HG03064 (cell line): ENCODE measurements at regions not wholly inside any gene's neighbourhood (a gene's known extent, or its start where the extent isn't known, plus 50 kb on each side); places are given as distances from the start of the nearest gene placed in this dataset.
"Not testable (repeated sequence)": the region's sequence is repeated elsewhere in the genome, so short reads cannot be mapped to it uniquely, and the experiment has no call there.

Experiments used
- ATAC-seq: cut with Tn5 transposase; IDR thresholded peaks from one replicate; pipeline ENCODE4 v1.9.1; 2021; ENCODE audit warnings: low read depth; ENCODE audit not compliant: unreplicated experiment

DNA sequence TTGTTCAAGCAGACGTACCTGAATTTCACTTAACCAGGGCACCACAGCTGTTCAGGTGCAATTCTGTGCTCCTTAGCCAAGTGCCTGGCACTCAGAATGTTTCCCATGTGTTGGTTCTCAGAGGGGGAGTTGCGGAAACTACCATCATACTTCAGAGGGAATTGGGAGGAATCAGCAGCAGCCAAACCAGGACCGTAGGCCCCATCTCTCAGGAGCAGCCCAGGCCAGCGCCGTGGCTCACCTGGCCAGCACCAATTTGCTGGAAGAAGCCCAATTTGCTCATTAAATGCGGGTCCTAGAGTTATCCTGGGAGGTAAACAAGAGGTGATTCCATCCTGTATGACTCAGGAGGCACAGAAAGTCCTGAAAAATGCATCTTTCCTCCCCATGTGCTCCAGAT, 435.4 kb downstream of the BRD1 start:
- no peak for ATAC-seq

DNA sequence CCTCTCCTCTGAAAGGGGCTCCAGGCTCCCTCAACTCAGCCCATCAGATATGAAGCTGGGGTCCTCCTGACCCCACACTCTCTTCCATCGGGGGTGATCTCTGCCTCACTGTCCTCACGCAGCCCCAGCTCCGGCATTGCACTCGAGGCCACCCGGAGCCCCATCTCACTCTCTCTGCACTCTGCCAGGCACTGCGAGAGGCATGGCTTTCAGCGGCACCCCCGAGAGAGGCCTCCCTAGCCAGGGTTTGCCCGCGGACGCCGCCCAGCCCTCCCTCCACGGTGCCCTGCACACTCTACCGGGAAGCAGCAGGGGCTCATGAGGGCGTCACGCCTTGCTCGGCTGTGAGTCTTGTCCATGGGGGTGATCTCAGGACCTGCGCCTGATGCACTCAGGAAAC, 436.2 kb downstream of the BRD1 start:
- no peak for ATAC-seq

DNA sequence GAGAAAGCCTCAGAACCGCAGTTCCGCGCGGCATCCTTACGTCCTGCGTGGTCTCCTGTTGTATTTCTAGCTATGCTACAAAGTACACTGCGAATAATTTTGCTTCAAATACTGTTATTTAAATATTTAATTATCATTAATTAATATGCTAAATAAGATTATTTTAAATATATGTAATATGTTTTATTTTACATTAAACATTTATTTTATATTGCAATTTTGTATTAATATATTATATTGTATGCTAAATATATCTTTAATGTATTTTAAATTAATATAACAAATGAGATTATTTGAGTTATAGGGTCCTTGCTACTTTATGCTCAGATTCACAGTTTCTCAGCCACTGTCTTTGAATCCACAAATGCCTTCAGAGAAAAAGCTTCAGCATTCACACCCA, 436.7 kb downstream of the BRD1 start:
- no peak for ATAC-seq

DNA sequence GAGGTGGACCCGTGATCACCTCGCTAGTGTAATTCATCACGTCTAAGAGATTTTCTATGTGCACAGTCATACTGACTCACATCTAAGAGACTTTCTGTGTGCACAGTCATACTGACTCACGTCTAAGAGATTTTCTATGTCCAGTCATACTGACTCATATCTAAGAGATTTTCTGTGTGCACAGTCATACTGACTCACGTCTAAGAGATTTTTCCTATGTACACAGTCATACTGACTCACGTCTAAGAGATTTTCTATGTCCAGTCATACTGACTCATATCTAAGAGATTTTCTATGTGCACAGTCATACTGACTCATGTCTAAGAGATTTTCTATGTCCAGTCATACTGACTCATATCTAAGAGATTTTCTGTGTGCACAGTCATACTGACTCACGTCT, 443.8 kb downstream of the BRD1 start:
- ATAC-seq = not testable (repeated sequence)

DNA sequence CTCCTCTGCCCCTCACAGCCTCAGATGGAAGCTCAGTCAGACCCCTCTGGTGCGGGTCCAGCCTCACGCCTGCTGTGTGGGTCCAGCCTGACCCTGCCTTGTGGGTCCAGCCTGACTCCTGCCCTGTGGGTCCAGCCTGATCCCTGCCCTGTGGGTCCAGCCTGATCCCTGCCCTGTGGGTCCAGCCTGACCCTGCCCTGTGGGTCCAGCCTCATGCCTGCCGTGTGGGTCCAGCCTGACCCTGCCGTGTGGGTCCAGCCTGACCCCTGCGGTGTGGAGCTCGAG, 445.3 kb downstream of the BRD1 start:
- ATAC-seq = no peak

DNA sequence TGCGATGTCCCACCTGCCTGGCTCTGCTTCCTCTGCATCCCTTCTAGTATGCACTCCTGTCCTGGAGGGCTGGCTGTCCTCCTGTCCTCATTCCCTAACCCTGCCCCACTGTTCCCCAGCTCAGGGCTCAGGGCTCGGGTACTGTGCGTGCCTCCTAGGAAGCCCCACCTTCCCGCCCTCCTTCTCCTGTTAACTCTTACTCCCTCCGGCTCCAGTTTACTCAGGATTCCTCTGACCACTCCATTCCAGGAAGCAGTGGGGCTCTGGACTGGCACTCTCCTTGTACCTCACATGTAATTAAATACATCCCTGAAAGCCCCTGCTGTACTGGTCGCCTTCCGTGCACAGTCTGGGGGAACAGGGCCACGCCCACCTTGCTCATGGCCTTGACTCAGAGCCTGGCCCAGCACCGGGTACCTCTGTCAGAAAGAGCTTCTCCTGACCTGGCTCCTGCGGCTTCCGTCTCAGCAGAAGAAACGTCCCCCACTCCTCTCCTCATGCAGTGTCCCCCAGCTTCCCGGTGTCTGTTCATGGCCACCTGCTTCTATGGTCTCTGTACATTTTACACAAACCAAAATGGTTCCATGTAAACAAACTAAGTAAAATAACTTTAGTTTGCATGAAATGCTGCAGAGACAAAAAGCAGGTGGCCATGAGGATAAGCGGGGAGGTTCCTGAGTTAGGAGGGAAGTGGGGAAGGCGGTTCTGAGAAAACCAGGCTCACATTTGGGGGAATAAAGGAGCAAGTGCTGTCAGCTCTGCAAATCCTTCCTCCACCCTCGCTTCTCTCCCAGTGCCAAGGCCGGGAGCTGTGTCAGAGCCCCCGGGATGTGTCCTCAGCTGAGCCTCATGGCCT, 445.9 kb downstream of the BRD1 start:
- no peak for ATAC-seq

DNA sequence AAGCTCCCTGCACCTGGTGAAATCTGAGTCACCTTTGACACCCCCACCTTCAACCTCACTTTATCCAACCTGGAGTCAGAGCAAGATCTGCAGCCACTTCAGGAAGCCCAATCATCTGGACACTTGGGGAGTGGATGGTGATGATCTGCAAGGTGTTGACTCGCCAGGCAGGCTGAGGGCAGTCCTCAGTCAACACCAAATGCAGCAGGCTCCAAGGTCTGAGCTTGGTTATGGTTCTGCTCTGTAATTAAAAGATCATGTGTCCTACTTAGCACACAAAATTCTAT, 446.9 kb downstream of the BRD1 start:
- no peak for ATAC-seq

DNA sequence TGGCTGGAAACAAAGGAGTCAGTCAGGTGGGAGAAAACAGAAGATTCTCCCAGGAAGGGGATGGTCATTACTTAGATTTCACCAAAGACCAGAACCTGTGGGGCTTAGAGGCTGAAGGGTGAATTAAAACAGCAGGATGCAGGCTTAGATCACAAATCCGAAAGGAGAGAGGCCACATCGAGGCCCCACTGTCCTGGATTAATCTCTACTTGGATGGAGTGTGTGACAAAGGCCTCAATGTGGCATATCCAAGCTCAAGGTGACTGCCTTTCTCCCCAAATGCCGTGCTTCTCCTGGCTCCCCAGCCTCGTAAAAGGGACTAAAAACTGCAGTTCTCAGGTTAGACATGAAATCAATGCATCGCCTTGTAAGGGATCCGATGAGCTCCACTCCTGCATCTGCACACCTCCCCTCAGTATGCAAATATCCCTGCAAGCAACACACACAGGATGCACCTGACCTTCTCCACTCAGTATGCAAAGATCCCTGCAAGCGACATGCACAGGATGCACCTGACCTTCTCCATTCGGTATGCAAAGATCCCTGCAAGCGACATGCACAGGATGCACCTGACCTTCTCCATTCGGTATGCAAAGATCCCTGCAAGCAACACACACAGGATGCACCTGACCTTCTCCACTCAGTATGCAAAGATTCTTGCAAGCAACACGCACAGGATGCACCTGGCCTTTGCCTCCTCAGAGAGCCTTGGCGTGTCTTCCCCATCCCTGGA, 447.4 kb downstream of the BRD1 start:
- ATAC-seq = no peak

DNA sequence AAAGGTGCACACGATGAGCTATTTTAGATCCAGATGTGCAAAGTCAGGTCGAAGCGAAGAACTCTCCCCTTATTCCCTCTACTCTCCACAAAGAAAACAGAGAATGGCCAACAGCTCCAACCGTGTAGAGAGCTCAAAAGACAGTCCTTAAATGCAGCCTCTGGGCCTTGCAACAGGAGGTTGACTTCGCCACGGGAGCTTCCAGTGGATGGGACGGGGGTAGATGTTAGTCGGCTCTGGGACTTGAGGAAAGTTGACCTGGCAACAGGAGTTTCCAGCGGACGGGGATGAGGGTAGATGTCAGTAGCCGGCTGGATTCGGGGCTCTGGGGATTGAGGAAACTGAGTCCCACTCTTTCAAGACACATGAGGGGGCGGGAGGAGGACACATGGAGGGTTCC, 450.4 kb downstream of the BRD1 start:
- no peak for ATAC-seq

DNA sequence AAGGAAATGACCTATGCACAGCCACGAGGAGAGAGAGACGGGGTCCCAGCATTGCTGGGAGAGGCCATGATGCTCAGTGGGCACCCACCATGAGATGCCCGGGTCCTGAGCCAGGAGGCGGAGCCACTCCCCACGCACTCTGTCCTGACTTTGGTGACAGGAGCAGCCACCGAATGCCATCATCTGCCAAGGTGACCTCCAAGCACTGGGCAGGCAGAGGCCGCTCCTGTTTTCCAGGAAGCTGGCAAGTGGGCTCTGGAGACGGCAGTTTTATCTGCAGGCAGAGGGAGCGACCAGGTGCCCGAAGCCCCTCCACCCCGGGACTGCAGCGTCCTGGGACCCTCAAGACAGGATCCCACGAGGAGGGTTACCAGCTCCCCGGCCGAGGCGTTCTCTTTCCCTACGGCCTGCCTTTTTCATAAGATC, 453.9 kb downstream of the BRD1 start:
- no peak for ATAC-seq

DNA sequence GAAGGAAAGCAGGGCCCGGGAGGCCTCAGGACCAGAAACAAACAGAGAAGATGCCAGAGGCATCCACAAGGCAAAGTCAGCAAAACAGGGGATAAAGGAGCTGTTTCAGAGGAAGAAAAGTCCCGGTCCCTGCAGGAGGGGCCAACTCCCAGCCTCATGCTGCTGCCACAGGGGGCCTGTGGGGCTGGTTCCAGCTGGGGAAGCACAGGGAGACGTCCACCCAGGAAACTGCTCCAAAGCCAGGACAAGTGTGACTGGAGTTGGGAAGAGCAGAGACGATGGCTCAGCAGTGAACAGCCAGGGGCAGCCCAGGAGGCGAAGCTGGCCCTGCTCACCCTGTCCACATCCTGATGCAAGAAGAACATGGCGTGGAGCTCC, 454.4 kb downstream of the BRD1 start:
- ATAC-seq = no peak

DNA sequence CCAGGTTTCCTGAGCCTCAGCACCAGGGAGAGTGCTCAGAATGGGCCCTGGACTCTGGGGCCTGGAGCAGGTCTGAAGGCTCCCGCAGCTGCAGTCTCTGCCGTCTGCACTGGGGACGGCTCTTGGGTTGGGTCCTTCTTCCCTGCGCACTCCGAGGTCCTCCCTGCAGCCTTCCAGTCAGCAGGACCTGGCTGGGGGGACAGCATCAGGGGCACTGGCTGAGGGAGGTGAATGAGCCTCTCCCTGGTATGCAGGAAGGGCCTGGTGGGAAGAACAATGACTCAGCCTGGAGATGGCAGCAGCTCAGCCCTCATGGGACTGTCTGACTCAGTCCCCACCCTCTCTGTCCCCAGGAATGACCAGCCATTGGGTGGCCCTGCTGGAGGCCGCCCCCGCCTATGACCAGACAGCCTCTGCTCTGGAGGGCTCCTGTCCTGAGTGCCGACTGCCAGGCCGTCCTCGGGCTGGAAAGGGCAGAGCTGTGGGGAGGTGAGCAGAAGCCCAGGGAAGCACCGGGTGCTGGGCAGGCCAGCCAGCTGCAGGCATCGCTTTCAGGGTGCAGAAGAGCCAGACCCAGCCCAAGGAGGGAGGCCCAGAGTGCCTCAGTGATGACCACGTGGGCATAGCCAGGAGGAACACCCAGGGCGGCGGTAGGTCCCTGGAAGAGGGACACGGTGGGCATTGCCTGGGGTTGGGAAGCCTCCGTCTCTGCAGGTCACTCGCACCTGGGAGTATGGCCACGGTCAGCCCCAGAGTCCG, 455.0 kb downstream of the BRD1 start:
- no peak for ATAC-seq

DNA sequence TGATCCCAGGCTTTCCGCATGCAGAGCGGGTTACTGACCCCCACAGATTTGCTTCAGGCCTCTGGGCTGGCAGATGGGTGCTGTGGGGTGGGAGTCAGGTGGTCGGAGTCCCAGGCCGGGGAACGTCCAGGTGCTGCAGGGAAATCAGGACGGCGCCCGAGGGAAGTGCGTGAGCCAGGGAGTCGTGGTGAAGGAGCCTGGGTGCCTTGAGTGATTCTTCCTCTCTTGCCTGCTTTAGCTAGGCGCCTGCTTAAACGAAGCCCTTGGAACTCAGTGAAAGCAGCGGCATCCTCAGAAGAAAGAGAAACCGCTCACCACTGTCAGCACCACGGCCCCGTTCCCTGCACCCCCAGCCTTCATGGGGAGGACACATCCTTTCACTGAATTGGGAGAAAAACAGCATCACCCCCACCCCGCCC, 455.6 kb downstream of the BRD1 start:
- no peak for ATAC-seq

DNA sequence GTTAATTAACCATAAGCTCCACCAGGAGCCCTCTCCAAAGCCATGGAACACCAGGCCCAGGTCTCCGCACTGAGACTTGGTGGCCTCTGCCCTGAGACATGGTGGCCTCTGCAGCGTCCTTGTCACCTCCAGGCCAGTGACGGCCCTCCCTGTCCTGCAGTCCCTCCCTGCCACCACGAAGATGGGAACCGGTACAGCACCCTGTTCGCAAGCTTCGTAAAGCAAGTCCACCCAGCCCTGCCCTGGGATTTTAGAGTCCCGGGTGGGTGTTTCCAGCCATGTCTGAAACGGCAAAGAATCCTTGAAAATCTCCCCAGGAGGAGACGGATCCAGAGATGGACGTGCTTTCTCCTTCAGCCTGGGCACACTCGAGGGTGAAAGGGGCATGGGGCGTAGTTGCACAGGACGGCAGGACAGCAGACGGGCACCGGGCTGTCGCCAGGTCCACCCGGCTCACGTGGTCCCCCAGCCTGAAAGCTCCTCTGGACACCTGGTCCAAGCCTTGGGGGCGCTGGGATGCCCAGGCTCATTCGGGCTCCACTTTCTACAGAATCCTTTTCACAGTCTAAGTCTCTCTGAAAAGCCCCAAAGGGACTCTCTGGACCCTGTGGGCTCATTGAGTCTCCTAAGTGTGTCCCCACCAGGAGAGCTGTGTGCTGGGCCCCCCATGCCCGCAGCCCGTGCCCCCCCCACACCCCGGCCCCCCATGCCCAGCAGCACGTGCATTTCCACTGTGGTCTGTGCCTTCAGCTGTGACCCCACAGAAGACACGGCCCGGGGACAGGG, 456.2 kb downstream of the BRD1 start:
- ATAC-seq = no peak

DNA sequence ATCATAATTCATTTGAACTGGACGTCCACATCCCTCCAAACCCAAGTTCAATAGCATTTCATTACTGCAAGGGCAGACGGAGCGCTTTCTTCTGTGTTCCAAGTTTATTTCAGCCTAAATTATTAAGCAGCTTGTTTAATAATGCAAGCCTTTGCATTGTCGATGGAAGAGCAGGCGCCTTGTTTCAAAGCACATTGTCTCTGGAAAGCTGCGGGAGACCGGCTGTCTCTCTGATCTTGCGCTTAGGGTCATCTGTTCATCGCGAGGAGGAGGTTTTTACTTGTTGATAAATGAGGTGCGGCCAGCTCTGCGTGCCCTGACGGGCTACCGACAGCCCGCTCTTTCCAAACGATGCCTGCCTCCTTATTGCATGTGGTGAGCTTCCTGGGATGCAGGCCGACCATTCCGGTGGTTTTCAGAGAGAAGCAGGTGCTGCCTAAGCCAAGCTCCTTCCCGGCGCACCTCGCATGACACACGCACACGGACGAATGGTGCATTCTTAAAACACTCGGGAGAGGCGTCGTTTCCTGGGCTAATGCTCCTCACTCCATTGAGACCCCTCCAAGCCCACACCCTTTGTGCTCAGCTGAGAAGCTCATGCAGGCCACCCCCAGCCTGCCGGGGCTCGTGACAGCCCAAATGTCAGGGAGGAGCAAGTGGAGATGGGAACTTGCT, 456.9 kb downstream of the BRD1 start:
- ATAC-seq = no peak

DNA sequence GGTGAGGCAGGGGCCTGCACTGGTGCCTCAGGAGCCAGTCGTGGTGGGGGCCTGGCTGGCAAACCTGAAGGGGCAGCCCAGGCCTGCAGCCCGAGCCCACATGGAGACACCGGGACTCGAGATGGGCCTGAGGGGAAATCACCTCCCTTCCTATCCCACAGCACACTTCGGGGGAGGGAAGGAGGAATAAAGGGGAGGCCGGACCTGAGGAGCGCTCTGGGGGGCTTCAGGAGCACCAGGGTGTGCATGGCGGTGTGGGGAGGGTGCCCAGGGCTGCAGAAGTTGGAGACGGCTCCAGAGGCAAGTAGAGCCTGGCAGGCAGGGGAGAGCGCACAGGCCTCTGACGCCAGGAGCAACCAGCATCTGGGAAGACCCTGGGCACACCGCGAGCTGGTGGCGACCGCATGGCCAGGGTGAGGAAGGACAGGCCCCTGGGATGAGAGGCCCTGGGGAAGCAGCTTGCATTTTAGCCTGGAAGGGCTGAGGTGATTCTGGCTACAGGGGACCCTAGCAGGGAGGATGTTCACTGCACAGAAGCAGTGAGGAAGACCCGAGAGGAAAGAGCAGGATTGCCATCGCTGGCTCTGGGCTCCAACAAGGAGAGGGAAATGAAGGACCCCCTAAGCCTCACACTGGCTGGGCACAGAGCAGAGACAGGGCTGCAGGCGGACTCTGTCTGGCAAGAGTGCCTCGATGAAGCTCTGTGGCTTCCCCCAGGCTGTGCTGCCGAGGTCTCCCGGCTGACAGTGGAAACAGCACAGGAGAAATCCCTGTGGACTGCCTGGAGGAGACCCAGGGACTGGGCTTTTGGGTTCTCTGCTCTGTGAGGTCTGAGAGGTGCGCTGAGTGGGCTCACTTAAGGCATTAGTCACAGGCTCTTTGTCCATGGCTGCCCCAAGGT, 457.7 kb downstream of the BRD1 start:
- no peak for ATAC-seq

DNA sequence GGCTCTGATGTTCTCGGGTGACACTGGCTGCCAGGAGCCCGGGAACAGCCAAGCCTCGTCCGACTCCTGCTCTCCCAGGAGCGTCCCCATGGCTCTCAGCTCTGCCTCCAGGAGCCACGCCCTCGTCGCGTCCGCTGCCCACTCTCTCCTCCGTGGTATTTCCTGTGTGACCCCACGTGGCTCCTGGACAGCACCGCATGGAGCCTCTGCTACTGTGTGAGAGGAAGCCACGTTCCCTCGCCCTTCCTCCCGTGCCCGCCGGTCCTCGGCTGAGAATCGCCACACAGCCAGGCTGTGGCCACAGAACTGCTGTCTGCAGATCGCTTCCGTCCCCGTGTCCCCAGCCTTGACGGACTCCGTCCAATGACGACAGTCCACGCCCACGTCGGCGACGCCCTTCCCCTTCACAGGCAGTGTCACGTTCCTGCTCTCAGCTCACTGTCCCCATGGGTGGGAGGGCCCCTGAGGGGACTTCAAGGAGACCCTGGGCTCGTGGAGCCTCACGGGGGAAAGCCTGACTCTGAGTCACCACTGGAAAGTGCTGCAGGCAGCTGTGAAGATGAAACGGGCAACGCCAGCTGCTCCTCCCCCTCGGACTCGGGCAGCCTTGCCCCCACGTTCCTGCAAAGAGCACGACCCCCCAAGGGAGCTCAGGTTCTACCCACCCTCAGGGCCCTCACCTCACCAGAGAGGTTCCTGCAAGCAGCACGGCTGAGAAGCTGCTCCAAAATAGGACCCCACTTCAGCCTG, 458.5 kb downstream of the BRD1 start:
- ATAC-seq = no peak

DNA sequence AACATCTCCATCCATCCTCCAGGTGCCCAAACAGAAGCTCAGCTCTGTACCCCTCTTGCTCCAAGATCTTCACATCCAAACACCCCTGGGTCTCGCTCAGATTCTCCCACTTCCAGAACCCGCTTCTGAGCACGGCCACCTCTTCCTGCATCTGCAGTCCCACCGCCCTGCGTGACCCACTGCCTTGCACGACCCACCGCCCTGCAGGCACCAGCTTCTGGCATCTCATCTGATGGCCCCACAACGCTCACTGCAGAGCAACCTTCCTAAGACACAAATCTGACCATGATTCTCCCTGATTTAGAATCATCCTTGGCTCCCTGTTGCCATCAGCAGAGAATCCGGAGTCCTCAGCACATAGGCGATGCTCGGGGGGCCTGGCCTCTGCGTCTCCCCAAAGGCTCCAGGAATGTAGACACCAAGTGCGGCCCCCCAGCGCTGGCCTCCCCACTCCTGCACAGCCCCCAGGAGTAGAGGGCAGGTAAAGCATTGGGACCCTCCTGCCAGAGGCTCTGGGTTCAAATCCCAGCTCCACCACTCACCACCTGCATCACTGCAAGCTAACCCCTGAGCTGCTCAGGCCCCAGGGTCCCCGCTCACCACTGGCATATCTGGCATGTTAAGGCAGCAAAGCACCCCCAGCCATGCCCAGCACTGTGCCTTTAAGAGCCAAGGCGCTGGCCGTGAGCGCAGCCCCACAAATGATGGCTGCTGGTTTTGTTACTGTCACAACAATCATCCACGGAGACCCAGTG, 459.3 kb downstream of the BRD1 start:
- ATAC-seq = no peak
